T-helper 1 cell (primary cell): ENCODE measurements at regions not wholly inside any gene's neighbourhood (a gene's known extent, or its start where the extent isn't known, plus 50 kb on each side); places are given as distances from the start of the nearest gene placed in this dataset.
"Not testable (repeated sequence)": the region's sequence is repeated elsewhere in the genome, so short reads cannot be mapped to it uniquely, and the experiment has no call there.

Source experiments
- DNase-seq, 5 donors: peaks; one replicate each; pipeline ENCODE4 v3.0.0-alpha.2; 2012 to 2020

DNA sequence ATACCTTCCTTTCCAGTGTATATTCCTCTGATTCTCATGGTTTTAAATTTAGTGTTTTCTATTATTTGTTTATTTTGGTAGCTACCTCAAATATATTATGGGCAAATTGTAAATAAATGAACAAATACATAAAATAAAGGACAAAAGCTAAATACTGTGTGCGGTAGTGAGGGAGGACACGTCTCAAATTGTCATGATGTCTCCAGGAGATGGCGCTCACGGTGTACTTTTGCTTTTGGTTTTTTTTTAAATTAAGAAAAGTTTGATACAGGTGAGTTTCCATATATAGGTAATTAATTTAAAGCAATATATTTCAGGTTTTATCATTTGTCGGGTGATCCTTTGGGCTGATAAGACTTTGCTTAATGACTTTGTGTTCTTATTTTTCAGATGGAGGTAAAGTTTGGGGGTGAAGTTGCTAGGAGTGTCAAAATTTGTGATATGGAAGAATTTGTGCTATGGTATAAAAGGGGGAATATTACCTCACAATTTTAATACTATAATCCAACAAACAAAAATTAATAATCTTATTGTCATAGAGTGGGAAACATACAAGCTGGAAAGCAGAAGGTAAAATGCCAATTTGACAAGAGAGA, 68.4 kb upstream of the TMEM229A start:
- DNase-seq = peak in 1 of 5 donors; percentile 4

DNA sequence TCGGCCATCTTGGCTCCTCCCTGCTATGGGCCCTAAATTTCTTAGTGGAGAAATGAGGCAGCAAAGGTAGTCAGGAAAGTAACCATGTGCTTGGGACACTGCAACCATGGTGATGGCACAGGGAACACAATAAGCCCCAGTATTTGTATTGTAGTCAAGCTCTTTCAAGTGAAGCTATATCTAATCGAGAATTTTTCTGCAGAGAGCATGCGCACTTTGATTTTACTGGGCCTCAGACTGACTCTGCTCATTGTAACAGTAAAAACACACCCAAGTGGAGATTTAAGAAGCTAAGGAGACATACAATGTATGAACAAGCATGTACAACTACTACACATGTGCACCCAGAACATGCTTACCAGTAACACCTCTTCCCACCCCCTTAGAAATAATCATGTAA, 67.3 kb upstream of the TMEM229A start:
- DNase-seq = no peak

DNA sequence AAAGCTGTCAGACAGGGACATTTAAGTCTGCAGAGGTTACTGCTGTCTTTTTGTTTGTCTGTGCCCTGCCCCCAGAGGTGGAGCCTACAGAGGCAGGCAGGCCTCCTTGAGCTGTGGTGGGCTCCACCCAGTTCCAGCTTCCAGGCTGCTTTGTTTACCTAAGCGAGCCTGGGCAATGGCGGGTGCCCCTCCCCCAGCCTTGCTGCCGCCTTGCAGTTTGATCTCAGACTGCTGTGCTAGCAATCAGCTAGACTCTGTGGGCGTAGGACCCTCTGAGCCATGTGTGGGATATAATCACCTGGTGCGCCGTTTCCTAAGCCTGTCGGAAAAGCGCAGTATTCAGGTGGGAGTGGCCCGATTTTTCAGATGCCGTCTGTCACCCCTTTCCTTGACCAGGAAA, 66.7 kb upstream of the TMEM229A start:
- not testable (repeated sequence) for DNase-seq

DNA sequence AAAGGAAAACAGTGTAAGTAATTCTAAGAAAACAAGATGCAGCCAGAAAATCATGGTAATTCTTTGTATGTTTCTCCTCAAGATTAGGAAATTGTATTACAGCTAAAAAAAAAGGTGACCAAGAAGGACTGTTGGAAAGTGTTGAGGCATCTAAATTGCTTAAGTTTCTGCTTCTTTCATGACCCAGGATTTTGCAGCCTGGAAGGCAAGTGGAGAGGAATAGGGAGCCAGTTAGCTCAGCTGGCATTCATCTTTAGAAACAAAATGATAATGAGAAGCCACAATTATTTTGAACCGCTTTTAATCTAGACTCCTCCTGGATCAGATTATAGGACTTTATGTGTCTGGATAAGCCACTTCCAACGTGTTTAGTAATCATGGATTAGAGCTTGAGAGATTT, 56.8 kb upstream of the TMEM229A start:
- no peak for DNase-seq

DNA sequence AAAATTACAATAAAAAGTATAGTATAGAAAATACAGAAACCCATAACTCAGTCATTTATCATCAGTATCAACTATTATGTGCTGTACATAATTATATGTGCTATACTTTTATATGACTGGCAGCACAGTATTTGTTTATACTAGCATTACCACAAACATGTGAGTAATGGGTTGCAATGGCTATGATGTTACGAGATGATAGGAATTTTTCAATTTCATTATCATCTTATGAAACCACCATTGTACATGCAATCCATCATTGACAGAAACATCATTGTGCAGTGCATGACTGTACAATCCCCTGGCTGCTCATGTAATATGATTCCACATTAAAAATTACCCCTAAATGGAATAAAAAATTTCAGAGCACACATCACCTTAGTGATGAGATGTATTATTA, 55.7 kb upstream of the TMEM229A start:
- DNase-seq = no peak

DNA sequence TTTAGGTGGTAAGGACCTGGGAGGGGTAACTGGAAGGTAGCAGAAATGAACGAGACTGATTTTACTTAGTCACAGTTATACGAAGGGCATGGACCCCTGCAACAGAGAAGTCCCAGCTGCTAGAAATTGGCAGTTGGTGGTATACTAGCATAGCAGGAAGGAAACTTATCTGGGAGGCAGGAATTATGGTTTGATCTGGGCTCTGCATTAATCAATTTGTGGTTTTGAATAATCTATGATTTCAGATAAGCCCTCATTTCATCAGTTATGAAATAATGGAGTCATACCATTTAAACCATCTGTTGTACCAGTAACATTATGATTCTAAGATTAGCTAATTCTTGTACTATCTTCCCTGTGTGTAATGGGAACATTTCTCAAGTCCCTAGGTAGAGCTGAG, 54.0 kb upstream of the TMEM229A start:
- DNase-seq = no peak

DNA sequence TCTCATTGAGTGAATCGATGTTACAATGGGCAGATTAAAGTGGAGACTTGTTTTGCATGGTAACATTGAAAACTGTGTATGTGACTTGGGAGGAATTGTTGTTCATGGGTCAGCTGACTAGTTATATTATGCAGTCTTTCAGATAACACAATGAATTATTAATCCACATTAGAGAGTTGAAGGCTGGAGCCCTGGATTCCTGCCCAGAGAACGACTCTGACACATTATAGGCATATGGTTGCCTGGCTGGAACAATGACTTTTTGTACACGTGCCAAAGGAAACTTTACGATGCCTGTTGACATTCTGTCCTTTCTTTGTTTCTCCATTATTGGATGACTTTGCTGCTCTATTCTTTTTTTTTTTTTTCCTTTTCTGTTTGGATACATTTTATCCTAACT, 52.3 kb upstream of the TMEM229A start:
- no peak for DNase-seq

DNA sequence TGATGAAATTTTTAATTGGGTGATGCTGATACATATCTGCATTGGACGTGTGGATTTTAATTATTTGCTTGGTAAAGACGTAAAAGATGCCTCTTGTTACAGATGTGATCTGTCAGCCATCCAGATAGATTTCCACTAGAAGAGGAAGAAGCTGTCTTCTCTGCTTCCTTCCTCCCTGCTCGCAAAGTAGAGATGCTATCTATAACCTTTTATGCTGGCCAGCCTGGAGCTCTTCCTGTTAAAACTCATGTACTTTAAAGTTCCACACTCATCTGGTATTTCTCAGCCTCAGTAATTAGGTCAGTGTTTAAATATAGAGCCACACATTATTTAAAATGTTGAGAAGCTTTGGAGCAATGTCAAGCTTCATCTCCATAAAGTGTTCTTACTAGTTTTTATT, 51.2 kb upstream of the TMEM229A start:
- no peak for DNase-seq
